Uterus (tissue), 2 donors: ENCODE measurements at regions not wholly inside any gene's neighbourhood (a gene's known extent, or its start where the extent isn't known, plus 50 kb on each side); places are given as distances from the start of the nearest gene placed in this dataset.

ENCODE experiments used
- CTCF ChIP-seq, 4 experiments: fragments of 200-600 bp in 2 of 4; fragments of 450-650 bp in 2 of 4; sonication (generic) in 2 of 4; IDR thresholded peaks; one replicate each; pipeline ENCODE4 v1.5.1; 2016 to 2019; ENCODE audit warnings: antibody characterized with exemption in 4 of 4, mild to moderate bottlenecking in 2 of 4, moderate library complexity in 1 of 4
- POLR2A ChIP-seq, 2 donors: fragments of 450-650 bp; IDR thresholded peaks; one replicate each; pipeline ENCODE4 v1.6.1; 2016; ENCODE audit warnings: antibody characterized with exemption in 2 of 2, mild to moderate bottlenecking in 1 of 2, moderate library complexity in 1 of 2

GRCh38 chr21:16422702-16423101, 692.9 kb downstream of the USP25 start:
- TF ChIP-seq CTCF (IDR thresholded peaks at IDR 0.05) (no peak), POLR2A (IDR thresholded peaks at IDR 0.05) (no peak)
